ENCODE measurements at regions not wholly inside any gene's neighbourhood (a gene's known extent, or its start where the extent isn't known, plus 50 kb on each side); places are given as distances from the start of the nearest gene placed in this dataset.

GRCh38 chr15:29917600-29918597, 95.6 kb upstream of the TJP1 start:
- WGBS, 2 experiments (ENCODE audit: extremely low coverage in 1 of 2, insufficient coverage in 1 of 2, insufficient read length in 1 of 2, insufficient replicate concordance in 2 of 2, low coverage in 1 of 2, low lambda C conversion rate in 2 of 2, missing lambda C conversion rate in 1 of 2) = 90% methylated on average over 11 of the region's 11 CpGs; no CpG with 5 or more reads in 1 of the 2 experiments
- Histone ChIP-seq H3K9me3 (ENCODE audit: insufficient read depth in 2 of 2, low read depth in 1 of 2, low read length in 1 of 2) (no peaks in the 10 kb centered on the region), H3K79me2 (ENCODE audit: control insufficient read depth in 1 of 2, insufficient read depth in 2 of 2, low read length in 2 of 2) (no peaks in the 10 kb centered on the region), H3K27me3 (replicated peaks in 1 of 4; ENCODE audit: control insufficient read depth in 3 of 4, extremely low read depth in 1 of 4, insufficient read depth in 3 of 4, low read length in 3 of 4) (no peaks in the 10 kb centered on the region), H2BK12ac (ENCODE audit: low read depth, low read length) (no peak overlapping the region), H3K4me2 (ENCODE audit: insufficient read depth in 1 of 2, low read depth in 2 of 2, low read length in 2 of 2) (no peak overlapping the region), H3K36me3 (ENCODE audit: control insufficient read depth in 2 of 4, insufficient read depth in 4 of 4, low read length in 3 of 4) (no peaks in the 10 kb centered on the region), H2BK120ac (replicated peaks; ENCODE audit: low read depth, low read length) (no peak overlapping the region), H3K23ac (ENCODE audit: insufficient read length) (no peak overlapping the region), H3K4me1 (replicated peaks in 1 of 4; ENCODE audit: control insufficient read depth in 3 of 4, insufficient read depth in 4 of 4, low read length in 3 of 4) (peaks cover 5 to 16% (median 8%) of the 10 kb centered on the region in 4 experiments), H3K14ac (ENCODE audit: insufficient read length) (no peak overlapping the region), H3K18ac (ENCODE audit: extremely low read depth, low read length) (no peak overlapping the region), H2BK15ac (ENCODE audit: low read length) (no peak overlapping the region), H3K23me2 (ENCODE audit: low read depth, low read length) (no peaks in the 10 kb centered on the region), H3K79me1 (ENCODE audit: low read depth, low read length) (no peaks in the 10 kb centered on the region), H3K9ac (replicated peaks in 1 of 4; ENCODE audit: extremely low read depth in 1 of 4, low read depth in 3 of 4, low read length in 3 of 4) (no peak overlapping the region), H3K4ac (replicated peaks; ENCODE audit: insufficient read length, low read depth, low read length) (no peak overlapping the region), H3K4me3 (ENCODE audit: extremely low read depth in 1 of 4, insufficient read depth in 2 of 4, low read depth in 3 of 4, low read length in 4 of 4) (no peak overlapping the region), H2AFZ (ENCODE audit: low read length) (no peak overlapping the region), H2BK20ac (ENCODE audit: low read length) (no peak overlapping the region), H2BK5ac (ENCODE audit: low read depth, low read length) (no peak overlapping the region), H4K8ac (ENCODE audit: extremely low read depth, insufficient read depth, low read length) (no peak overlapping the region), H4K20me1 (replicated peaks in 1 of 2; ENCODE audit: control insufficient read depth in 1 of 2, insufficient read depth in 2 of 2, low read length in 2 of 2) (no peaks in the 10 kb centered on the region), H4K91ac (replicated peaks; ENCODE audit: insufficient read length, low read length) (no peak overlapping the region), H2AK5ac (ENCODE audit: low read depth, low read length) (no peak overlapping the region), H4K5ac (ENCODE audit: insufficient read length, low read depth, low read length) (no peak overlapping the region), H3K56ac (replicated peaks; ENCODE audit: insufficient read length, low read depth, low read length) (no peak overlapping the region), H3K27ac (ENCODE audit: low read depth, low read length) (no peak overlapping the region)
- FAIRE-seq (no peak), DNase-seq (ENCODE audit: low read depth in 1 of 2, low spot score in 2 of 2) (no peak)
- CTCF ChIA-PET (ENCODE audit: partially characterized antibody) = interaction anchor here (1.1 to 3.0 kb wide), 3 partner anchors 8 to 182 kb away, joined by 3 to 19 read pairs (median 5); no protein-coding TSS in a partner anchor
- POLR2A ChIA-PET (ENCODE audit: partially characterized antibody) = no interaction called here
- TF ChIP-seq TBP (IDR thresholded peaks at IDR 0.05; ENCODE audit: low read depth, low read length) (no peak), EZH2 (IDR thresholded peaks at IDR 0.05; ENCODE audit: low read depth, low read length, severe bottlenecking) (no peak)
